WI38 (cell line): ENCODE measurements at regions not wholly inside any gene's neighbourhood (a gene's known extent, or its start where the extent isn't known, plus 50 kb on each side); places are given as distances from the start of the nearest gene placed in this dataset.

Source experiments
- H3K4me3 ChIP-seq: 2 replicates; pipeline ENCODE4 v1.5.1; 2011; ENCODE audit warnings: low read depth, mild to moderate bottlenecking, control low read depth, low read length
- CTCF ChIP-seq: IDR thresholded peaks from 2 replicates; pipeline ENCODE4 v1.5.1; 2012; ENCODE audit warnings: low read depth, mild to moderate bottlenecking, control low read depth, low read length

GRCh38 chr4:178480881-178481280, 1038.6 kb upstream of the AGA start:
- no peak for TF ChIP-seq CTCF
- no peak overlapping the region for H3K4me3 ChIP-seq

GRCh38 chr4:178481564-178481963, 1039.3 kb upstream of the AGA start:
- TF ChIP-seq CTCF: no peak

GRCh38 chr4:178523038-178523437, 1080.8 kb upstream of the AGA start:
- no peak for TF ChIP-seq CTCF
- H3K4me3 ChIP-seq: no peak overlapping the region

More at GRCh38 chr4:178481564-178481963, 1039.3 kb upstream of the AGA start:
- no peak overlapping the region for H3K4me3 ChIP-seq

- H3K4me3 ChIP-seq: no peak overlapping the region
- no peak for TF ChIP-seq CTCF
These were observed 1093.8 kb upstream of the AGA start for GRCh38 chr4:178535939-178536579.

- TF ChIP-seq CTCF: no peak
- H3K4me3 ChIP-seq: no peak overlapping the region
These were observed 1111.0 kb upstream of the AGA start for GRCh38 chr4:178553201-178553600.

GRCh38 chr4:178554352-178554751, 1112.1 kb upstream of the AGA start:
- TF ChIP-seq CTCF: no peak
- no peak overlapping the region for H3K4me3 ChIP-seq

- TF ChIP-seq CTCF: no peak
- no peak overlapping the region for H3K4me3 ChIP-seq
These were observed 1114.6 kb upstream of the AGA start for GRCh38 chr4:178556796-178557195.
